K562 (cell line): ENCODE measurements at regions not wholly inside any gene's neighbourhood (a gene's known extent, or its start where the extent isn't known, plus 50 kb on each side); places are given as distances from the start of the nearest gene placed in this dataset.

ENCODE experiments used
- ATAC-seq: fragments of 200-7000 bp; cut with Tn5 transposase; 3 replicates; pipeline ENCODE4 v1.9.1; 2020; ENCODE audit warnings: moderate library complexity
- BruUV-seq: library from RNA; stranded (reverse); fragments of 400-500 nt; replicated peaks from 2 replicates; lab custom pipeline; 2021; lab: Mats Ljungman, UMichigan
- CTCF ChIA-PET: fragments of 300-600 bp; formaldehyde crosslinking; extraction: SDS; loops from one replicate; lab custom pipeline; 2021; ENCODE audit warnings: low intra/inter-chr PET ratio; lab: Yijun Ruan, JAX
- POLR2A ChIA-PET: fragments of 300-600, 350-650 bp; sonication (Branson Sonifier 250); formaldehyde crosslinking; extraction: SDS; loops from one replicate; lab custom pipeline; 2021; ENCODE audit warnings: antibody characterized with exemption, inconsistent platforms; lab: Yijun Ruan, JAX
- DNase-seq, 4 experiments: peaks; one replicate each; pipeline versions ENCODE4 v3.0.0 to v3.0.0-alpha.2; 2011 to 2018; ENCODE audit warnings: low spot score in 3 of 4, mixed read lengths in 3 of 4; ENCODE audit errors: extremely low read depth in 1 of 4
- FAIRE-seq: peaks from 2 replicates; lab custom pipeline; 2011; peaks lifted over from hg19 to GRCh38; lab: Jason Lieb, UNC
- H2AFZ ChIP-seq: 2 replicates; pipeline ENCODE4 v1.6.0; 2011; ENCODE audit warnings: low read depth, low read length, control low read depth, inconsistent platforms
- H3K27ac ChIP-seq: fragments of 200-600 bp; 3 replicates; pipeline ENCODE4 v1.8.0; 2011; ENCODE audit warnings: low read depth, mild to moderate bottlenecking, control low read depth, inconsistent platforms, low read length, moderate library complexity, mixed read lengths; ENCODE audit errors: extremely low read depth
- H3K27me3 ChIP-seq, 2 experiments: fragments of 300-600 bp in 1 of 2; 2 replicates in 1 of 2; 3 replicates in 1 of 2; pipeline versions ENCODE4 v1.6.0 to v1.8.0; 2011; ENCODE audit warnings: inconsistent platforms in 2 of 2, low read length in 2 of 2, mild to moderate bottlenecking in 1 of 2, mixed read lengths in 1 of 2, moderate library complexity in 1 of 2; ENCODE audit not compliant: control insufficient read depth in 2 of 2, insufficient read depth in 2 of 2
- H3K36me3 ChIP-seq: fragments of 300-600 bp; 3 replicates; pipeline ENCODE4 v1.8.0; 2011; ENCODE audit warnings: mild to moderate bottlenecking, low read length, inconsistent platforms; ENCODE audit not compliant: control insufficient read depth, insufficient read depth
- H3K4me1 ChIP-seq, 2 experiments: fragments of 200-600 bp in 1 of 2; replicated peaks in 1 of 2; 2 replicates in 1 of 2; 3 replicates in 1 of 2; pipeline versions ENCODE4 v1.5.1 to v1.8.0; 2011; ENCODE audit warnings: inconsistent platforms in 2 of 2, low read length in 2 of 2, mild to moderate bottlenecking in 1 of 2, mixed read lengths in 1 of 2, moderate library complexity in 1 of 2; ENCODE audit not compliant: control insufficient read depth in 2 of 2, insufficient read depth in 2 of 2
- H3K4me2 ChIP-seq: 2 replicates; pipeline ENCODE4 v1.6.1; 2011; ENCODE audit warnings: low read length, control low read depth, inconsistent platforms, mixed read lengths; ENCODE audit not compliant: insufficient read depth
- H3K4me3 ChIP-seq: fragments of 200-600 bp; sonication (generic), shearing (Covaris generic); 2 replicates; pipeline ENCODE4 v1.5.1; 2016; ENCODE audit warnings: control low read depth, inconsistent platforms
- H3K79me2 ChIP-seq: fragments of 200-600 bp; 3 replicates; pipeline ENCODE4 v1.8.0; 2011; ENCODE audit warnings: low read length, inconsistent platforms; ENCODE audit not compliant: control insufficient read depth, insufficient read depth
- H3K9ac ChIP-seq, 2 experiments: 2 replicates each; pipeline versions ENCODE4 v1.6.0 to v1.6.1; 2011; ENCODE audit warnings: low read depth in 2 of 2, low read length in 2 of 2, control low read depth in 1 of 2, inconsistent platforms in 1 of 2, mild to moderate bottlenecking in 1 of 2, mixed read lengths in 1 of 2; ENCODE audit not compliant: insufficient read depth in 1 of 2
- H3K9me1 ChIP-seq: one replicate; pipeline ENCODE4 v1.6.0; 2011; ENCODE audit warnings: inconsistent platforms, mild to moderate bottlenecking, low read length, moderate library complexity; ENCODE audit not compliant: control insufficient read depth, insufficient read depth
- H3K9me3 ChIP-seq: replicated peaks from 2 replicates; pipeline ENCODE4 v1.5.1; 2011; ENCODE audit warnings: low read depth, low read length, inconsistent platforms; ENCODE audit not compliant: control insufficient read depth, insufficient read depth
- H4K20me1 ChIP-seq: replicated peaks from 2 replicates; pipeline ENCODE4 v1.6.1; 2011; ENCODE audit warnings: low read length, inconsistent platforms, mixed read lengths; ENCODE audit not compliant: control insufficient read depth, insufficient read depth
- BACH1 ChIP-seq: fragments of 200-800 bp; sonication (Bioruptor generic); IDR thresholded peaks from 2 replicates; pipeline ENCODE4 v1.6.1; 2016; ENCODE audit warnings: missing genetic modification characterization, missing compliant biosample characterization
- BRCA1 ChIP-seq, 2 experiments: fragments of 450-650 bp in 1 of 2; sonication (generic) in 1 of 2; formaldehyde crosslinking in 1 of 2; IDR thresholded peaks; 2 replicates each; pipeline versions ENCODE4 v1.5.0 to v1.6.1; 2017 to 2020; ENCODE audit warnings: mild to moderate bottlenecking in 1 of 2, missing genetic modification reagents in 1 of 2
- C11orf30 ChIP-seq: fragments of 450-650 bp; IDR thresholded peaks from 2 replicates; pipeline ENCODE4 v1.6.1; 2016; ENCODE audit warnings: low read depth, mild to moderate bottlenecking
- CREM ChIP-seq: IDR thresholded peaks from 2 replicates; pipeline ENCODE4 v1.6.1; 2014; ENCODE audit warnings: antibody characterized with exemption, low read depth
- MAFF ChIP-seq: IDR thresholded peaks from 2 replicates; pipeline ENCODE4 v1.6.1; 2012; ENCODE audit warnings: low read length, improper control_type of control experiment
- MAFG ChIP-seq: fragments of 450-650 bp; conservative IDR thresholded peaks from 2 replicates; pipeline ENCODE4 v1.6.1; 2016; ENCODE audit warnings: missing genetic modification characterization, missing compliant biosample characterization
- MAFK ChIP-seq: IDR thresholded peaks from 2 replicates; pipeline ENCODE4 v1.6.1; 2011; ENCODE audit warnings: low read length, improper control_type of control experiment
- NFE2 ChIP-seq: IDR thresholded peaks from 2 replicates; pipeline ENCODE4 v1.6.1; 2014; ENCODE audit warnings: antibody characterized with exemption, low read depth
- NFE2L1 ChIP-seq: fragments of 450-650 bp; IDR thresholded peaks from 2 replicates; pipeline ENCODE4 v1.6.1; 2016; ENCODE audit warnings: missing genetic modification characterization, low read depth, mild to moderate bottlenecking, missing compliant biosample characterization, moderate library complexity, borderline replicate concordance
- POLR2H ChIP-seq: IDR thresholded peaks from 2 replicates; pipeline ENCODE4 v1.6.1; 2016; ENCODE audit warnings: missing genetic modification characterization, low read depth, mild to moderate bottlenecking, control low read depth, missing compliant biosample characterization, moderate library complexity
- SP2 ChIP-seq: IDR thresholded peaks from 2 replicates; pipeline ENCODE4 v1.6.1; 2011; ENCODE audit warnings: mild to moderate bottlenecking, low read depth, low read length, moderate library complexity; ENCODE audit not compliant: poor library complexity, severe bottlenecking; ENCODE audit errors: extremely low read depth
- ZFP1 ChIP-seq: fragments of 450-650 bp; formaldehyde crosslinking; IDR thresholded peaks from 2 replicates; pipeline ENCODE4 v1.4.0; 2020; ENCODE audit warnings: mild to moderate bottlenecking, mixed read lengths
- ZNF316 ChIP-seq: fragments of 450-650 bp; IDR thresholded peaks from 2 replicates; pipeline ENCODE4 v1.6.1; 2016
- ZNF766 ChIP-seq: fragments of 200-800 bp; sonication (Bioruptor generic); conservative IDR thresholded peaks from 2 replicates; pipeline ENCODE4 v1.6.1; 2016; ENCODE audit warnings: missing genetic modification characterization, missing compliant biosample characterization
- WGBS: fragments of 100-300 bp; shearing (Covaris generic); methylation state at CpG from one replicate; pipeline ENCODE4 v1.1.6; 2016; ENCODE audit warnings: low coverage, mixed read lengths; ENCODE audit not compliant: insufficient coverage; ENCODE audit errors: missing lambda C conversion rate; 5-methylcytosine and 5-hydroxymethylcytosine counted together
- in situ Hi-C: fragments of 300-500 bp; cut with MboI; formaldehyde crosslinking; loops from 4 replicates; pipeline ENCODE4 v1.15.0; 2018; ENCODE audit warnings: inconsistent platforms, mixed read lengths
- intact Hi-C: fragments of 100-400 bp; cut with micrococcal nuclease; formaldehyde crosslinking; loops from 2 replicates; pipeline ENCODE4 v1.14.2; 2022

DNA sequence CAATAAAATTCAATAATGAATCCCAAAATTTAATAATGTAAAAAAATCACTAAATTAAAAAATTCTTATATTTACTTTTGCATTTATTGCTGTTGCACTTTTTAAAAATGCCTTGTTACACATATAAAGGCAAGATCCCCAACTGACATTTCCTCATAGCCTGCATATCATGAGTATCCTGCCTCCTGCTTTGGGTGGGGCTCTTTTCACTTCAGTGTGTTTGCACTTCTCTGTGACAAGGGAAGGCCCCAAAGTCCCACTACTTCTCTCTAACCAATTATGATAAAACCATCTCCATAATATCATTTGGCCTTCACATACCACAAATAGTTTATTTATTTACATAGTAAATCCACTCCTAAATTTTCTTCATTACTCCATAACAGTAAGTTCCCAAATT, 446.1 kb upstream of the MARCKS start:
- no peak overlapping the region for H2AFZ ChIP-seq
- no peak overlapping the region for H3K4me3 ChIP-seq
- no peak overlapping the region for H3K4me2 ChIP-seq
- no peaks in the 10 kb centered on the region for H3K27me3 ChIP-seq
- H3K4me1 ChIP-seq = no peaks in the 10 kb centered on the region
- DNase-seq (peak in 1 of 4 experiments; percentile 8), ATAC-seq (peak; percentile 65), FAIRE-seq (no peak)
- H4K20me1 ChIP-seq = no peaks in the 10 kb centered on the region
- no peaks in the 10 kb centered on the region for H3K79me2 ChIP-seq
- no peak overlapping the region for H3K9ac ChIP-seq
- intact Hi-C loops (no loop called here), in situ Hi-C loops (no loop called here)
- TF ChIP-seq ZNF766 (CRISPR knock-in tag) (no peak), POLR2H (tag) (0 out of 2 replicates have a peak, but pooled peaks have one; percentile 37), ZFP1 (no peak)
- no peaks in the 10 kb centered on the region for H3K9me1 ChIP-seq
- POLR2A ChIA-PET = no interaction called here
- H3K27ac ChIP-seq = no peak overlapping the region
- CTCF ChIA-PET = no interaction called here
- no peaks in the 10 kb centered on the region for H3K9me3 ChIP-seq
- no TSS peak for BruUV-seq
- no peaks in the 10 kb centered on the region for H3K36me3 ChIP-seq

DNA sequence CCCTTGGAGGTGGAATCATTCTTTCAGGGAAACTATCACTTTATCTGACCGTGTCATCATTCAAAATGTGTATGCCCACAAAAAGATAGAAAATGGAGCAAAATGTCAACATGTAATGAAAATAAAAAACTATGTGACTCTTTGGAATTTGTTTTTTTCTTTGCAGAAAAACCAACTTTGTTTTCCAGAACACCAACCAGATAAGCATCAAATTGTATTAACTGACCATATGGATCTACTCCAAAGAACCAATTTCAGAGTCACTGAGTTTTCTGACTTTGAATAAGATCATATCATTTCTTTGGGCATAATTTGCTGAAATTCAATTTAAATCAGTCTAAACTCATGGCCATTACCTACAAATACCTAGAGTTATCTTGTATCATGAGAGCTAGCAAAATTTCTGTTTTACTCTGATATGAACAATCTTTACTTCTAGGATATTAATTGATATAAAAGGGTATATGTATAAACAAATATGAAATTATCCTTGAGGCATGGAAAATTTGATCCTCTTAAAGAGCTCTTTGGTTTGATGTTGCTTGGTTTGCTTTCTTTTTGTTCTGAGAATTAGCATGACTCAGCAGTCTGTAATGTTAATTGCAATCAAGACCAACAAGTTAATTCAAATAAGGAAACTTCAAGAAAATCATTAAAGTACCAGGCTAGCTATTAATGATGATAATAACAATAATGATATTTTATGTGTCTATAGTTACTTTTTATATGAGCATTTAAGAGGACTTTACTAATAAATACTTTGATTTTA, 444.4 kb upstream of the MARCKS start:
- no peaks in the 10 kb centered on the region for H3K79me2 ChIP-seq
- ChIA-PET POLR2A (interaction anchor here (0.6 kb wide), 1 partner anchor 41 kb away, joined by 3 read pairs; no protein-coding TSS in a partner anchor), CTCF (no interaction called here)
- H3K36me3 ChIP-seq = no peaks in the 10 kb centered on the region
- H4K20me1 ChIP-seq = no peaks in the 10 kb centered on the region
- no peaks in the 10 kb centered on the region for H3K27me3 ChIP-seq
- H3K27ac ChIP-seq = no peak overlapping the region
- no peak overlapping the region for H3K9ac ChIP-seq
- H2AFZ ChIP-seq = no peak overlapping the region
- BruUV-seq = no TSS peak
- H3K9me3 ChIP-seq = no peaks in the 10 kb centered on the region
- H3K4me1 ChIP-seq = no peaks in the 10 kb centered on the region
- H3K4me3 ChIP-seq = no peak overlapping the region
- DNase-seq (no peak), FAIRE-seq (no peak), ATAC-seq (no peak)
- no peaks in the 10 kb centered on the region for H3K9me1 ChIP-seq
- peak; percentile 66 for TF ChIP-seq NFE2
- peak; percentile 79; the same call in 1 of the 2 replicates for TF ChIP-seq C11orf30
- TF ChIP-seq ZNF316 = peak; percentile 85
- TF ChIP-seq NFE2L1 (tag) = peak; percentile 67; the same call in 1 of the 2 replicates
- no peak for TF ChIP-seq CREM
- TF ChIP-seq SP2 = no peak
- TF ChIP-seq MAFF = peak; percentile 71; the same call in 1 of the 2 replicates
- no peak for TF ChIP-seq BRCA1 (IDR thresholded peaks at IDR 0.05)
- no peak for TF ChIP-seq BRCA1 (CRISPR knock-in tag; IDR thresholded peaks at IDR 0.05)
- TF ChIP-seq MAFG = peak; percentile 88
- TF ChIP-seq MAFK = peak; percentile 79
- TF ChIP-seq BACH1 (tag) = 0 out of 2 replicates have a peak, but pooled peaks have one; percentile 40
- intact Hi-C loops (no loop called here), in situ Hi-C loops (no loop called here)
- 18% methylated on average over 1 of the region's 1 CpG for WGBS
- no peak overlapping the region for H3K4me2 ChIP-seq
